H1 (cell line): ENCODE measurements at regions not wholly inside any gene's neighbourhood (a gene's known extent, or its start where the extent isn't known, plus 50 kb on each side); places are given as distances from the start of the nearest gene placed in this dataset.

Experiments
- CTCF ChIA-PET: fragments of 300-600 bp; sonication (Branson Sonifier 250); formaldehyde crosslinking; loops from one replicate; lab custom pipeline; 2021; ENCODE audit not compliant: partially characterized antibody; lab: Charles Lee
- POLR2A ChIA-PET: fragments of 300-600 bp; sonication (Branson Sonifier 250); formaldehyde crosslinking; loops from one replicate; lab custom pipeline; 2021; ENCODE audit warnings: inconsistent platforms; ENCODE audit not compliant: partially characterized antibody; lab: Charles Lee
- DNase-seq, 2 experiments: peaks; one replicate each; pipeline versions ENCODE4 v3.0.0 to v3.0.0-alpha.2; 2010 to 2022; ENCODE audit warnings: low spot score in 2 of 2, low read depth in 1 of 2, mixed read lengths in 1 of 2
- FAIRE-seq: peaks from 2 replicates; lab custom pipeline; 2011; peaks lifted over from hg19 to GRCh38; lab: Jason Lieb, UNC
- H2AFZ ChIP-seq: 2 replicates; pipeline ENCODE4 v1.8.1; 2012; ENCODE audit warnings: low read length, inconsistent platforms
- H2AK5ac ChIP-seq: 2 replicates; pipeline ENCODE4 v1.6.1; 2013; ENCODE audit warnings: low read depth, low read length
- H2BK120ac ChIP-seq: replicated peaks from 2 replicates; pipeline ENCODE3; 2013; ENCODE audit warnings: low read depth, low read length, inconsistent platforms
- H2BK12ac ChIP-seq: 2 replicates; pipeline ENCODE4 v1.6.1; 2013; ENCODE audit warnings: low read depth, low read length
- H2BK15ac ChIP-seq: 2 replicates; pipeline ENCODE4 v1.6.1; 2013; ENCODE audit warnings: low read length
- H2BK20ac ChIP-seq: 2 replicates; pipeline ENCODE4 v1.6.1; 2013; ENCODE audit warnings: low read length
- H2BK5ac ChIP-seq: 2 replicates; pipeline ENCODE4 v1.6.1; 2013; ENCODE audit warnings: low read depth, low read length
- H3K14ac ChIP-seq: 2 replicates; pipeline ENCODE4 v1.6.1; 2013; ENCODE audit warnings: inconsistent platforms; ENCODE audit not compliant: insufficient read length
- H3K18ac ChIP-seq: 2 replicates; pipeline ENCODE4 v1.6.1; 2013; ENCODE audit warnings: low read length; ENCODE audit errors: extremely low read depth
- H3K23ac ChIP-seq: 2 replicates; pipeline ENCODE4 v1.6.1; 2013; ENCODE audit warnings: inconsistent platforms; ENCODE audit not compliant: insufficient read length
- H3K23me2 ChIP-seq: 2 replicates; pipeline ENCODE4 v1.6.1; 2013; ENCODE audit warnings: low read depth, low read length
- H3K27ac ChIP-seq: 2 replicates; pipeline ENCODE4 v1.6.1; 2011; ENCODE audit warnings: low read depth, low read length, inconsistent platforms
- H3K27me3 ChIP-seq, 4 experiments: replicated peaks in 1 of 4; 1 replicate in 1 of 4; 2 replicates in 3 of 4; pipeline versions ENCODE4 v1.6.1 to v1.8.1; 2011 to 2013; ENCODE audit warnings: low read length in 3 of 4, mild to moderate bottlenecking in 3 of 4, inconsistent platforms in 2 of 4, mixed read lengths in 2 of 4, moderate library complexity in 1 of 4; ENCODE audit not compliant: control insufficient read depth in 3 of 4, insufficient read depth in 3 of 4; ENCODE audit errors: extremely low read depth in 1 of 4
- H3K36me3 ChIP-seq, 4 experiments: 2 replicates each; pipeline versions ENCODE4 v1.6.1 to v1.8.1; 2011 to 2013; ENCODE audit warnings: mild to moderate bottlenecking in 4 of 4, low read length in 3 of 4, moderate library complexity in 2 of 4, control low read depth in 1 of 4, inconsistent platforms in 1 of 4; ENCODE audit not compliant: insufficient read depth in 4 of 4, control insufficient read depth in 2 of 4
- H3K4ac ChIP-seq: replicated peaks from 2 replicates; pipeline ENCODE3; 2013; ENCODE audit warnings: low read length, low read depth, mixed read lengths, inconsistent platforms; ENCODE audit not compliant: insufficient read length
- H3K4me1 ChIP-seq, 4 experiments: replicated peaks in 1 of 4; 1 replicate in 1 of 4; 2 replicates in 3 of 4; pipeline versions ENCODE4 v1.6.1 to v1.8.1; 2011 to 2013; ENCODE audit warnings: low read length in 3 of 4, inconsistent platforms in 2 of 4, mixed read lengths in 1 of 4; ENCODE audit not compliant: insufficient read depth in 4 of 4, control insufficient read depth in 3 of 4
- H3K4me2 ChIP-seq, 2 experiments: 2 replicates each; pipeline versions ENCODE4 v1.6.1 to v1.8.1; 2011 to 2013; ENCODE audit warnings: low read depth in 2 of 2, low read length in 2 of 2, control low read depth in 1 of 2, inconsistent platforms in 1 of 2, mild to moderate bottlenecking in 1 of 2; ENCODE audit not compliant: insufficient read depth in 1 of 2
- H3K4me3 ChIP-seq, 4 experiments: fragments of 200-600, 300-600 bp in 1 of 4; sonication (generic), shearing (Covaris generic), sonication (Bioruptor Twin) in 1 of 4; 2 replicates each; pipeline versions ENCODE4 v1.5.1 to v1.8.1; 2011 to 2016; ENCODE audit warnings: low read length in 4 of 4, low read depth in 3 of 4, control low read depth in 2 of 4, inconsistent platforms in 2 of 4, mild to moderate bottlenecking in 2 of 4, mixed read lengths in 1 of 4, moderate library complexity in 1 of 4; ENCODE audit not compliant: insufficient read depth in 2 of 4; ENCODE audit errors: extremely low read depth in 1 of 4
- H3K56ac ChIP-seq: replicated peaks from 2 replicates; pipeline ENCODE3; 2013; ENCODE audit warnings: low read depth, mild to moderate bottlenecking, mixed read lengths, low read length, inconsistent platforms; ENCODE audit not compliant: insufficient read length
- H3K79me1 ChIP-seq: 2 replicates; pipeline ENCODE4 v1.6.1; 2013; ENCODE audit warnings: low read depth, low read length, control low read depth
- H3K79me2 ChIP-seq, 2 experiments: 2 replicates each; pipeline versions ENCODE4 v1.6.1 to v1.8.1; 2012 to 2013; ENCODE audit warnings: low read length in 2 of 2, mild to moderate bottlenecking in 2 of 2, inconsistent platforms in 1 of 2; ENCODE audit not compliant: insufficient read depth in 2 of 2, control insufficient read depth in 1 of 2
- H3K9ac ChIP-seq, 4 experiments: replicated peaks in 1 of 4; 1 replicate in 1 of 4; 2 replicates in 3 of 4; pipeline versions ENCODE4 v1.6.1 to v1.8.1; 2011 to 2013; ENCODE audit warnings: low read depth in 3 of 4, low read length in 3 of 4, control low read depth in 2 of 4, mild to moderate bottlenecking in 2 of 4, moderate library complexity in 2 of 4, inconsistent platforms in 1 of 4; ENCODE audit errors: extremely low read depth in 1 of 4
- H3K9me3 ChIP-seq, 2 experiments: 2 replicates each; pipeline versions ENCODE4 v1.6.1 to v1.8.1; 2012 to 2013; ENCODE audit warnings: mild to moderate bottlenecking in 2 of 2, moderate library complexity in 2 of 2, control low read depth in 1 of 2, inconsistent platforms in 1 of 2, low read depth in 1 of 2, low read length in 1 of 2, mixed read lengths in 1 of 2; ENCODE audit not compliant: insufficient read depth in 2 of 2
- H4K20me1 ChIP-seq, 2 experiments: replicated peaks in 1 of 2; 2 replicates each; pipeline versions ENCODE3 to v1.8.1; 2011 to 2013; ENCODE audit warnings: inconsistent platforms in 2 of 2, low read length in 2 of 2, mild to moderate bottlenecking in 1 of 2; ENCODE audit not compliant: insufficient read depth in 2 of 2, control insufficient read depth in 1 of 2
- H4K5ac ChIP-seq: 2 replicates; pipeline ENCODE4 v1.6.1; 2013; ENCODE audit warnings: low read length, low read depth, mixed read lengths, inconsistent platforms; ENCODE audit not compliant: insufficient read length
- H4K8ac ChIP-seq: 2 replicates; pipeline ENCODE4 v1.8.0; 2013; ENCODE audit warnings: mild to moderate bottlenecking, moderate library complexity, low read length, inconsistent platforms; ENCODE audit not compliant: insufficient read depth; ENCODE audit errors: extremely low read depth
- H4K91ac ChIP-seq: replicated peaks from 2 replicates; pipeline ENCODE3; 2013; ENCODE audit warnings: low read length, mixed read lengths, inconsistent platforms; ENCODE audit not compliant: insufficient read length
- ASH2L ChIP-seq: fragments of 200-600, 300-600 bp; sonication (generic); IDR thresholded peaks from one replicate; pipeline ENCODE4 v1.7.1; 2017; ENCODE audit warnings: low read length
- BACH1 ChIP-seq: IDR thresholded peaks from 2 replicates; pipeline ENCODE4 v1.6.1; 2012; ENCODE audit warnings: low read length, improper control_type of control experiment
- CEBPB ChIP-seq: IDR thresholded peaks from 2 replicates; pipeline ENCODE4 v1.6.1; 2012; ENCODE audit warnings: low read depth, low read length
- CHD1 ChIP-seq: IDR thresholded peaks from 2 replicates; pipeline ENCODE4 v1.6.1; 2012; ENCODE audit warnings: low read depth, low read length, improper control_type of control experiment
- FOSL1 ChIP-seq: IDR thresholded peaks from 2 replicates; pipeline ENCODE4 v1.6.1; 2011; ENCODE audit warnings: mild to moderate bottlenecking, low read depth, low read length, moderate library complexity; ENCODE audit not compliant: insufficient read depth
- NANOG ChIP-seq: IDR thresholded peaks from 2 replicates; pipeline ENCODE4 v1.6.1; 2011; ENCODE audit warnings: low read length, low read depth, mild to moderate bottlenecking, inconsistent platforms; ENCODE audit not compliant: insufficient read depth, poor library complexity, severe bottlenecking
- RBBP5 ChIP-seq: IDR thresholded peaks from 2 replicates; pipeline ENCODE4 v1.7.1; 2012; ENCODE audit warnings: low read depth, mild to moderate bottlenecking, inconsistent platforms, low read length, moderate library complexity, borderline replicate concordance
- SIX5 ChIP-seq: IDR thresholded peaks from 2 replicates; pipeline ENCODE4 v1.6.1; 2011; ENCODE audit warnings: mild to moderate bottlenecking, low read depth, low read length
- TAF7 ChIP-seq: optimal IDR thresholded peaks from 2 replicates; pipeline ENCODE3; 2011; ENCODE audit warnings: low read depth, mild to moderate bottlenecking, inconsistent platforms, low read length, moderate library complexity, borderline replicate concordance
- TBP ChIP-seq: IDR thresholded peaks from 2 replicates; pipeline ENCODE4 v1.6.1; 2011; ENCODE audit warnings: low read depth, low read length, improper control_type of control experiment
- TEAD4 ChIP-seq: IDR thresholded peaks from 2 replicates; pipeline ENCODE4 v1.6.1; 2012; ENCODE audit warnings: low read depth, low read length, inconsistent platforms, mixed read lengths
- WGBS, 2 experiments: shearing (Covaris generic) in 1 of 2; methylation state at CpG; one replicate each; pipeline versions ENCODE4 v1.1.6 to v1.1.7; 2013 to 2015; ENCODE audit warnings: low lambda C conversion rate in 2 of 2, mixed read lengths in 2 of 2, inconsistent platforms in 1 of 2, low coverage in 1 of 2, missing lambda C conversion rate in 1 of 2; ENCODE audit not compliant: insufficient replicate concordance in 2 of 2, insufficient coverage in 1 of 2, insufficient read length in 1 of 2; ENCODE audit errors: extremely low coverage in 1 of 2, missing lambda C conversion rate in 1 of 2; 5-methylcytosine and 5-hydroxymethylcytosine counted together
- TF ChIP-seq, protein P1 (sequence below): IDR thresholded peaks from 2 replicates; pipeline ENCODE4 v1.6.1; 2011; ENCODE audit warnings: low read depth, mild to moderate bottlenecking, low read length; ENCODE audit not compliant: insufficient read depth

DNA sequence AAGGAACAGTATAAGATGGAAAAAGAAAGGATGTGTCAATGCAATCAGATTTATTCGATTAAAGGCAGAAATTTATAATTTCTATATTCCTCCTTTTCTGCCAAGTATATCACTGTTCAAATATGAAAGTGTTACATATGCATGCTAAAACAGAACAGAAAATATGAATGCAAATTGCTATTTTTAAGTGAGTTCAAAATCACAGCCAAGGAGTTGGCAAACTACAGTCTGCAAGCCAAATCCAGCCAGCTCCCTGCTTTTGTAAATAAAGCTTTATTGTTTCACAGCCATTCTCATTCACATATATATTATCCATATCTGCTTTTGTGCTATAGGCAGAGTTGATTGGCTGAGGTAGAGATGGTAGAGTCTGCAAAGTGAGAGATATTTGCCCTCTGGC is 747.2 kb downstream of the ANKRD7 start:
- Histone ChIP-seq H3K14ac (no peak overlapping the region), H3K36me3 (no peaks in the 10 kb centered on the region), H3K4ac (no peak overlapping the region), H3K23ac (no peak overlapping the region), H2BK12ac (no peak overlapping the region), H3K27me3 (no peaks in the 10 kb centered on the region), H3K4me2 (no peak overlapping the region), H3K27ac (no peak overlapping the region), H4K91ac (no peak overlapping the region), H2BK5ac (no peak overlapping the region), H3K9me3 (no peaks in the 10 kb centered on the region), H4K8ac (no peak overlapping the region), H3K79me1 (no peaks in the 10 kb centered on the region), H3K4me1 (no peaks in the 10 kb centered on the region), H3K56ac (no peak overlapping the region), H2BK20ac (no peak overlapping the region), H4K5ac (no peak overlapping the region), H3K79me2 (no peaks in the 10 kb centered on the region), H3K9ac (no peak overlapping the region), H2BK15ac (no peak overlapping the region), H3K23me2 (no peaks in the 10 kb centered on the region), H2BK120ac (no peak overlapping the region), H2AFZ (no peak overlapping the region), H4K20me1 (no peaks in the 10 kb centered on the region), H3K4me3 (no peak overlapping the region), H3K18ac (no peak overlapping the region), H2AK5ac (no peak overlapping the region)
- TF ChIP-seq TEAD4 (no peak), CEBPB (no peak), BACH1 (no peak), NANOG (no peak), CHD1 (no peak), SIX5 (no peak), FOSL1 (no peak), TBP (no peak), TAF7 (no peak), ASH2L (no peak), RBBP5 (no peak)
- TF ChIP-seq, protein P1, sequence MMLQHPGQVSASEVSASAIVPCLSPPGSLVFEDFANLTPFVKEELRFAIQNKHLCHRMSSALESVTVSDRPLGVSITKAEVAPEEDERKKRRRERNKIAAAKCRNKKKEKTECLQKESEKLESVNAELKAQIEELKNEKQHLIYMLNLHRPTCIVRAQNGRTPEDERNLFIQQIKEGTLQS = no peak
- DNase-seq (no peak), FAIRE-seq (no peak)
- WGBS, 2 experiments = 95% methylated on average over 1 of the region's 1 CpG; no CpG with 5 or more reads in 1 of the 2 experiments
- ChIA-PET CTCF (interaction anchor here (0.7 to 1.1 kb wide), 2 partner anchors 19 to 535 kb away, joined by 3 read pairs; no protein-coding TSS in a partner anchor), POLR2A (no interaction called here)
